Breast epithelium (tissue), 4 donors: ENCODE measurements at regions not wholly inside any gene's neighbourhood (a gene's known extent, or its start where the extent isn't known, plus 50 kb on each side); places are given as distances from the start of the nearest gene placed in this dataset.

ENCODE experiments used
- DNase-seq, 2 donors: peaks; one replicate each; pipeline ENCODE4 v3.0.0-alpha.2; 2019; ENCODE audit warnings: low spot score in 2 of 2
- H3K27ac ChIP-seq, 2 donors: fragments of 200-600 bp; sonication (generic) in 1 of 2; one replicate each; pipeline ENCODE4 v1.5.1; 2016 to 2019; ENCODE audit warnings: mild to moderate bottlenecking in 1 of 2
- H3K27me3 ChIP-seq, 2 donors: fragments of 200-600 bp; sonication (generic) in 1 of 2; one replicate each; pipeline versions ENCODE4 v1.5.1 to v1.6.0; 2017 to 2019; ENCODE audit warnings: control low read depth in 1 of 2, mild to moderate bottlenecking in 1 of 2
- H3K36me3 ChIP-seq: fragments of 200-600 bp; one replicate; pipeline ENCODE4 v1.5.1; 2019
- H3K4me1 ChIP-seq, 2 donors: fragments of 200-600 bp; sonication (generic); one replicate each; pipeline ENCODE4 v1.5.1; 2016 to 2019; ENCODE audit warnings: control low read depth in 1 of 2
- H3K4me3 ChIP-seq, 3 donors: fragments of 200-600 bp; sonication (generic); 1 replicate in 2 of 3; 2 replicates in 1 of 3; pipeline ENCODE4 v1.5.1; 2016 to 2019; ENCODE audit warnings: mild to moderate bottlenecking in 3 of 3, moderate library complexity in 2 of 3
- H3K9me3 ChIP-seq, 2 donors: fragments of 200-600 bp; sonication (generic) in 1 of 2; one replicate each; pipeline ENCODE4 v1.5.1; 2016 to 2019; ENCODE audit warnings: control low read depth in 1 of 2
- CTCF ChIP-seq, 3 donors: fragments of 450-650 bp; IDR thresholded peaks; one replicate each; pipeline ENCODE4 v1.5.1; 2016 to 2017; ENCODE audit warnings: antibody characterized with exemption in 3 of 3, mild to moderate bottlenecking in 3 of 3, moderate library complexity in 3 of 3
- POLR2A ChIP-seq: fragments of 450-650 bp; IDR thresholded peaks from one replicate; pipeline ENCODE4 v1.6.1; 2016; ENCODE audit warnings: antibody characterized with exemption, mild to moderate bottlenecking, moderate library complexity
- POLR2AphosphoS5 ChIP-seq, 3 donors: sonication (generic); formaldehyde crosslinking; IDR thresholded peaks; one replicate each; pipeline ENCODE4 v1.6.1; 2017; ENCODE audit warnings: antibody characterized with exemption in 3 of 3
- intact Hi-C: fragments of 100-400 bp; cut with DNase I; formaldehyde crosslinking; loops from one replicate; pipeline ENCODE4 v1.15.1; 2023; ENCODE audit warnings: low total_unique reads

GRCh38 chr3:180829409-180830405 is 82.8 kb upstream of the FXR1 start:
- DNase-seq, result no peak
- Histone ChIP-seq H3K36me3 (no peaks in the 10 kb centered on the region), H3K4me1 (no peaks in the 10 kb centered on the region), H3K27me3 (no peaks in the 10 kb centered on the region), H3K4me3 (no peak overlapping the region), H3K9me3 (no peaks in the 10 kb centered on the region), H3K27ac (no peak overlapping the region)
- intact Hi-C loops, result no loop called here
- TF ChIP-seq POLR2A (no peak), CTCF (IDR thresholded peaks at IDR 0.05) (no peak), POLR2AphosphoS5 (IDR thresholded peaks at IDR 0.05) (no peak)

- Histone ChIP-seq H3K4me3 (no peak overlapping the region), H3K36me3 (no peaks in the 10 kb centered on the region), H3K9me3 (peaks cover 0 to 10% of the 10 kb centered on the region in 2 donors), H3K27me3 (no peaks in the 10 kb centered on the region), H3K27ac (no peak overlapping the region), H3K4me1 (no peaks in the 10 kb centered on the region)
- TF ChIP-seq POLR2A, result no peak
- TF ChIP-seq CTCF (IDR thresholded peaks at IDR 0.05), result no peak
- TF ChIP-seq POLR2AphosphoS5 (IDR thresholded peaks at IDR 0.05), result no peak
- DNase-seq, result no peak
- intact Hi-C loops, result no loop called here
Observed at GRCh38 chr3:180835501-180835900, 77.0 kb upstream of the FXR1 start.

- Histone ChIP-seq H3K4me3 (no peak overlapping the region), H3K27ac (no peak overlapping the region), H3K36me3 (no peaks in the 10 kb centered on the region), H3K27me3 (no peaks in the 10 kb centered on the region), H3K9me3 (peaks cover 0 to 17% of the 10 kb centered on the region in 2 donors), H3K4me1 (no peaks in the 10 kb centered on the region)
- TF ChIP-seq CTCF (IDR thresholded peaks at IDR 0.05) (no peak), POLR2A (no peak), POLR2AphosphoS5 (IDR thresholded peaks at IDR 0.05) (no peak)
- intact Hi-C loops, result no loop called here
- no peak for DNase-seq
Observed at GRCh38 chr3:180836766-180837165, 75.7 kb upstream of the FXR1 start.

- Histone ChIP-seq H3K4me3 (no peak overlapping the region), H3K9me3 (no peaks in the 10 kb centered on the region), H3K36me3 (no peaks in the 10 kb centered on the region), H3K27me3 (no peaks in the 10 kb centered on the region), H3K4me1 (no peaks in the 10 kb centered on the region), H3K27ac (no peak overlapping the region)
- no peak for DNase-seq
- TF ChIP-seq POLR2A, result no peak
- TF ChIP-seq POLR2AphosphoS5 (IDR thresholded peaks at IDR 0.05), result no peak
- no peak for TF ChIP-seq CTCF (IDR thresholded peaks at IDR 0.05)
- intact Hi-C loops, result no loop called here
Observed at GRCh38 chr3:180854887-180855286, 57.6 kb upstream of the FXR1 start.

GRCh38 chr3:180855364-180855763 is 57.1 kb upstream of the FXR1 start:
- no peak for TF ChIP-seq CTCF (IDR thresholded peaks at IDR 0.05)
- TF ChIP-seq POLR2AphosphoS5 (IDR thresholded peaks at IDR 0.05), result no peak
- no peak for TF ChIP-seq POLR2A
- no peak overlapping the region for H3K4me3 ChIP-seq
- H3K9me3 ChIP-seq, result no peaks in the 10 kb centered on the region
- DNase-seq, result no peak
- no peaks in the 10 kb centered on the region for H3K36me3 ChIP-seq
- H3K27ac ChIP-seq, result no peak overlapping the region
- H3K4me1 ChIP-seq, result no peaks in the 10 kb centered on the region
- intact Hi-C loops, result no loop called here
- H3K27me3 ChIP-seq, result no peaks in the 10 kb centered on the region
